ENCODE measurements at regions not wholly inside any gene's neighbourhood (a gene's known extent, or its start where the extent isn't known, plus 50 kb on each side); places are given as distances from the start of the nearest gene placed in this dataset.

GRCh38 chr1:67956116-67956515 lies 94.3 kb downstream of the DIRAS3 start:
- TF ChIP-seq CTCF (IDR thresholded peaks at IDR 0.05 in 8 of 11, conservative IDR thresholded peaks at IDR 0.05 in 3 of 11): no peak
- TF ChIP-seq POLR2A (IDR thresholded peaks at IDR 0.05): no peak
